ENCODE measurements at regions not wholly inside any gene's neighbourhood (a gene's known extent, or its start where the extent isn't known, plus 50 kb on each side); places are given as distances from the start of the nearest gene placed in this dataset.

DNA sequence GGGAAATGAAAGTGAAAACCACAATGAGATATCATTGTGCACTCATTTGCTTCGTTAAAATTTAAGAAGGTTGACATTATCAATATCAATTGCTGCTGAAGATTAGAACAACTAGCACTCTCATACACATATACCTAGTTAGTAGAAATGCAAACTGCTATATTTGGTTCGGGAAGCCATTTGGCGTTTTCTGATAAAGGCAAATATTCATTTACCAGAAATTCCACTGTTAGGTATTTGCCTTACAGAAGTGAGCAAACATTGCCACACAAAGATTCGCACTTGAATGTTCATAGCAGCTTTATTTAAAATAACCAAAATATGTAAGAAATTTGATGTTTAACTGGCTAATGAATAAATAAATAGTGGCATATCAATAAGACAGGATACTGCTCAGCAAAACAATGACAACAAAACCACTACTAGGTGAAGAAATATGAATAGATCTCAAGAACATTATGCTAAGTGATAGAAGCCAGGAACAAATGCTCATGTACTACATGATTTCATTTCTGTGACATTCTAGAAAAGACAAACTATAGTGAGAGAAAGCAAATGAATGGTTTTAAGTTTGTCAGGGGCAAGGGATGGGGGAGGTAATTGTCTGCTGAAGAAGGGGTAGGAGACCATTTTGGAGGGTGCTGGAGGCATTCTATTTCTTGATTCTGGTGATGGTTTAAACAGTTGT, 387.8 kb downstream of the PTH2R start:
- TF ChIP-seq, protein P1, sequence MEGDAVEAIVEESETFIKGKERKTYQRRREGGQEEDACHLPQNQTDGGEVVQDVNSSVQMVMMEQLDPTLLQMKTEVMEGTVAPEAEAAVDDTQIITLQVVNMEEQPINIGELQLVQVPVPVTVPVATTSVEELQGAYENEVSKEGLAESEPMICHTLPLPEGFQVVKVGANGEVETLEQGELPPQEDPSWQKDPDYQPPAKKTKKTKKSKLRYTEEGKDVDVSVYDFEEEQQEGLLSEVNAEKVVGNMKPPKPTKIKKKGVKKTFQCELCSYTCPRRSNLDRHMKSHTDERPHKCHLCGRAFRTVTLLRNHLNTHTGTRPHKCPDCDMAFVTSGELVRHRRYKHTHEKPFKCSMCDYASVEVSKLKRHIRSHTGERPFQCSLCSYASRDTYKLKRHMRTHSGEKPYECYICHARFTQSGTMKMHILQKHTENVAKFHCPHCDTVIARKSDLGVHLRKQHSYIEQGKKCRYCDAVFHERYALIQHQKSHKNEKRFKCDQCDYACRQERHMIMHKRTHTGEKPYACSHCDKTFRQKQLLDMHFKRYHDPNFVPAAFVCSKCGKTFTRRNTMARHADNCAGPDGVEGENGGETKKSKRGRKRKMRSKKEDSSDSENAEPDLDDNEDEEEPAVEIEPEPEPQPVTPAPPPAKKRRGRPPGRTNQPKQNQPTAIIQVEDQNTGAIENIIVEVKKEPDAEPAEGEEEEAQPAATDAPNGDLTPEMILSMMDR (IDR thresholded peaks at IDR 0.05) = no peak
- no peak for TF ChIP-seq POLR2AphosphoS5 (IDR thresholded peaks at IDR 0.05; ENCODE audit: low read depth, low read length)
- TF ChIP-seq, protein P2, sequence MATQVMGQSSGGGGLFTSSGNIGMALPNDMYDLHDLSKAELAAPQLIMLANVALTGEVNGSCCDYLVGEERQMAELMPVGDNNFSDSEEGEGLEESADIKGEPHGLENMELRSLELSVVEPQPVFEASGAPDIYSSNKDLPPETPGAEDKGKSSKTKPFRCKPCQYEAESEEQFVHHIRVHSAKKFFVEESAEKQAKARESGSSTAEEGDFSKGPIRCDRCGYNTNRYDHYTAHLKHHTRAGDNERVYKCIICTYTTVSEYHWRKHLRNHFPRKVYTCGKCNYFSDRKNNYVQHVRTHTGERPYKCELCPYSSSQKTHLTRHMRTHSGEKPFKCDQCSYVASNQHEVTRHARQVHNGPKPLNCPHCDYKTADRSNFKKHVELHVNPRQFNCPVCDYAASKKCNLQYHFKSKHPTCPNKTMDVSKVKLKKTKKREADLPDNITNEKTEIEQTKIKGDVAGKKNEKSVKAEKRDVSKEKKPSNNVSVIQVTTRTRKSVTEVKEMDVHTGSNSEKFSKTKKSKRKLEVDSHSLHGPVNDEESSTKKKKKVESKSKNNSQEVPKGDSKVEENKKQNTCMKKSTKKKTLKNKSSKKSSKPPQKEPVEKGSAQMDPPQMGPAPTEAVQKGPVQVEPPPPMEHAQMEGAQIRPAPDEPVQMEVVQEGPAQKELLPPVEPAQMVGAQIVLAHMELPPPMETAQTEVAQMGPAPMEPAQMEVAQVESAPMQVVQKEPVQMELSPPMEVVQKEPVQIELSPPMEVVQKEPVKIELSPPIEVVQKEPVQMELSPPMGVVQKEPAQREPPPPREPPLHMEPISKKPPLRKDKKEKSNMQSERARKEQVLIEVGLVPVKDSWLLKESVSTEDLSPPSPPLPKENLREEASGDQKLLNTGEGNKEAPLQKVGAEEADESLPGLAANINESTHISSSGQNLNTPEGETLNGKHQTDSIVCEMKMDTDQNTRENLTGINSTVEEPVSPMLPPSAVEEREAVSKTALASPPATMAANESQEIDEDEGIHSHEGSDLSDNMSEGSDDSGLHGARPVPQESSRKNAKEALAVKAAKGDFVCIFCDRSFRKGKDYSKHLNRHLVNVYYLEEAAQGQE (IDR thresholded peaks at IDR 0.05; ENCODE audit: insufficient read depth in 1 of 2, low read depth in 2 of 2, low read length in 1 of 2) = no peak
- TF ChIP-seq SIN3A (IDR thresholded peaks at IDR 0.05; ENCODE audit: borderline replicate concordance, insufficient read depth, low read depth, low read length) = no peak
- no peak for TF ChIP-seq TCF7L2 (IDR thresholded peaks at IDR 0.05; ENCODE audit: low read depth, low read length)
